Chondrocyte (in vitro differentiated cells): ENCODE measurements at regions not wholly inside any gene's neighbourhood (a gene's known extent, or its start where the extent isn't known, plus 50 kb on each side); places are given as distances from the start of the nearest gene placed in this dataset.

Source experiments
- DNase-seq: peaks from one replicate; pipeline ENCODE4 v3.0.0; 2021; ENCODE audit warnings: mixed read lengths, low spot score
- H3K27ac Mint-ChIP-seq: one replicate; pipeline ENCODE4 v1.8.0; 2021; ENCODE audit warnings: mild to moderate bottlenecking, moderate library complexity, mixed read lengths; ENCODE audit not compliant: unreplicated experiment
- H3K27me3 Mint-ChIP-seq: 2 replicates; pipeline ENCODE4 v1.8.0; 2021; ENCODE audit warnings: low read depth, mixed read lengths
- H3K36me3 Mint-ChIP-seq: 2 replicates; pipeline ENCODE4 v1.8.0; 2021; ENCODE audit warnings: low read depth, mixed read lengths
- H3K4me1 Mint-ChIP-seq: 2 replicates; pipeline ENCODE4 v1.8.0; 2021; ENCODE audit warnings: low read depth, mild to moderate bottlenecking, mixed read lengths
- H3K4me3 Mint-ChIP-seq: one replicate; pipeline ENCODE4 v1.8.0; 2021; ENCODE audit warnings: mild to moderate bottlenecking, moderate library complexity, mixed read lengths; ENCODE audit not compliant: unreplicated experiment
- H3K9me3 Mint-ChIP-seq: 2 replicates; pipeline ENCODE4 v1.8.0; 2021; ENCODE audit warnings: low read depth, mixed read lengths
- CTCF ChIP-seq: fragments of 200-600 bp; sonication (generic); IDR thresholded peaks from 2 replicates; pipeline ENCODE4 v1.5.0; 2021; ENCODE audit warnings: antibody characterized with exemption, mild to moderate bottlenecking, moderate library complexity

GRCh38 chr3:116873142-116873541, 163.6 kb downstream of the TUSC7 start:
- no peak overlapping the region for H3K27ac Mint-ChIP-seq
- DNase-seq, result no peak
- no peaks in the 10 kb centered on the region for H3K9me3 Mint-ChIP-seq
- no peaks in the 10 kb centered on the region for H3K36me3 Mint-ChIP-seq
- H3K27me3 Mint-ChIP-seq, result no peaks in the 10 kb centered on the region
- H3K4me3 Mint-ChIP-seq, result no peak overlapping the region
- no peaks in the 10 kb centered on the region for H3K4me1 Mint-ChIP-seq
- TF ChIP-seq CTCF, result no peak

- TF ChIP-seq CTCF, result no peak
- no peak for DNase-seq
- H3K36me3 Mint-ChIP-seq, result no peaks in the 10 kb centered on the region
- no peaks in the 10 kb centered on the region for H3K4me1 Mint-ChIP-seq
- peaks cover 6% of the 10 kb centered on the region for H3K27me3 Mint-ChIP-seq
- no peaks in the 10 kb centered on the region for H3K9me3 Mint-ChIP-seq
- H3K27ac Mint-ChIP-seq, result no peak overlapping the region
- no peak overlapping the region for H3K4me3 Mint-ChIP-seq
Observed at GRCh38 chr3:116877968-116878367, 168.4 kb downstream of the TUSC7 start.

- H3K4me3 Mint-ChIP-seq, result no peak overlapping the region
- no peaks in the 10 kb centered on the region for H3K36me3 Mint-ChIP-seq
- H3K27ac Mint-ChIP-seq, result no peak overlapping the region
- no peak for DNase-seq
- no peaks in the 10 kb centered on the region for H3K4me1 Mint-ChIP-seq
- H3K9me3 Mint-ChIP-seq, result peaks cover 3% of the 10 kb centered on the region
- no peak for TF ChIP-seq CTCF
- H3K27me3 Mint-ChIP-seq, result peaks cover 8% of the 10 kb centered on the region
Observed at GRCh38 chr3:116886202-116886893, 176.8 kb downstream of the TUSC7 start.

- H3K36me3 Mint-ChIP-seq, result no peaks in the 10 kb centered on the region
- no peak overlapping the region for H3K27ac Mint-ChIP-seq
- no peak for TF ChIP-seq CTCF
- no peaks in the 10 kb centered on the region for H3K4me1 Mint-ChIP-seq
- no peak for DNase-seq
- no peaks in the 10 kb centered on the region for H3K9me3 Mint-ChIP-seq
- peaks cover 5% of the 10 kb centered on the region for H3K27me3 Mint-ChIP-seq
- H3K4me3 Mint-ChIP-seq, result no peak overlapping the region
Observed at GRCh38 chr3:116896116-116896515, 186.5 kb downstream of the TUSC7 start.

- H3K4me3 Mint-ChIP-seq, result no peak overlapping the region
Observed at GRCh38 chr3:116897382-116897781, 187.8 kb downstream of the TUSC7 start.

More at GRCh38 chr3:116897382-116897781, 187.8 kb downstream of the TUSC7 start:
- TF ChIP-seq CTCF, result no peak
- no peak for DNase-seq
- Mint-ChIP-seq H3K4me1 (no peaks in the 10 kb centered on the region), H3K27me3 (peaks cover 5% of the 10 kb centered on the region), H3K36me3 (no peaks in the 10 kb centered on the region), H3K27ac (no peak overlapping the region), H3K9me3 (no peaks in the 10 kb centered on the region)
